Retinal pigment epithelial cell (primary cell): ENCODE measurements at regions not wholly inside any gene's neighbourhood (a gene's known extent, or its start where the extent isn't known, plus 50 kb on each side); places are given as distances from the start of the nearest gene placed in this dataset.
"Not testable (repeated sequence)": the region's sequence is repeated elsewhere in the genome, so short reads cannot be mapped to it uniquely, and the experiment has no call there.

Experiments used
- DNase-seq: peaks from one replicate; pipeline ENCODE4 v3.0.0-alpha.2; 2010; ENCODE audit warnings: low read depth
- H3K4me3 ChIP-seq: 2 replicates; pipeline ENCODE4 v1.5.1; 2011; ENCODE audit warnings: mild to moderate bottlenecking, low read length, control low read depth, moderate library complexity
- TF ChIP-seq, protein P1 (sequence below): conservative IDR thresholded peaks from 2 replicates; pipeline ENCODE4 v1.5.1; 2011; ENCODE audit warnings: low read depth, low read length, control low read depth, inconsistent platforms

DNA sequence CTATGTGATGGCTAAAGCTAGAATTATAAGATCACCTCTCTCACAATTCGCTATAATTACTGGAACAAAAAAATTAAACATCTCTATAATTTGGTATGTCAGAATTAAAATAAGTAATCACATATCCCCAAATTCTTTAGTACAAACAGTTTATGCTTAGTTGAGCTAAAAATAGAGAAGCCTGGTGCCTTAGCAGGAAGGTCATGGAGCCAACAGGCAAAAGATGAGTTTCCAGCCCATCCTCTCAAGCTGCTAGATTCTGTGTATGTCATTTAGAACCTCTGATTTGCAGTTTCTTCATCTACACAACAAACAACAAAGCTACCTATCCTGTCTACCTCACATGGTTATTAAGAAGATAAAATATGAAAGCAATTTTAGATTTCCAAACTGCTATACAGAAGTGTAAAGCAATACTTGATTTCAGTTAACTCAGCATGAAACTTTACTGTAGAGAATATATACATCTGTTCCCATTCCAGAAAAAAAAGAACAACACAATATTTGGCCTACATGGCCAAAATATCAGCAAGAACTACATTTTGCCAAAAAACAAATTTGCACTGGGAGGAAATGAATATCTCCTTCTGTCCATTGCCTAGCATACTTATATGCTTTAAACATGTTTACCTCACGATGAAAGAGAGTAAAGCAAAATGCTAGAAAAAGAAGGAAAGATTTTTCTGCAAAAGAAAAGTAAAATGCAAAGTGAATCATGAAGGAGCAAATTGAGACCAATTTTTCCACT lies 294.0 kb upstream of the MIR17HG start:
- H3K4me3 ChIP-seq: no peak overlapping the region
- TF ChIP-seq, protein P1, sequence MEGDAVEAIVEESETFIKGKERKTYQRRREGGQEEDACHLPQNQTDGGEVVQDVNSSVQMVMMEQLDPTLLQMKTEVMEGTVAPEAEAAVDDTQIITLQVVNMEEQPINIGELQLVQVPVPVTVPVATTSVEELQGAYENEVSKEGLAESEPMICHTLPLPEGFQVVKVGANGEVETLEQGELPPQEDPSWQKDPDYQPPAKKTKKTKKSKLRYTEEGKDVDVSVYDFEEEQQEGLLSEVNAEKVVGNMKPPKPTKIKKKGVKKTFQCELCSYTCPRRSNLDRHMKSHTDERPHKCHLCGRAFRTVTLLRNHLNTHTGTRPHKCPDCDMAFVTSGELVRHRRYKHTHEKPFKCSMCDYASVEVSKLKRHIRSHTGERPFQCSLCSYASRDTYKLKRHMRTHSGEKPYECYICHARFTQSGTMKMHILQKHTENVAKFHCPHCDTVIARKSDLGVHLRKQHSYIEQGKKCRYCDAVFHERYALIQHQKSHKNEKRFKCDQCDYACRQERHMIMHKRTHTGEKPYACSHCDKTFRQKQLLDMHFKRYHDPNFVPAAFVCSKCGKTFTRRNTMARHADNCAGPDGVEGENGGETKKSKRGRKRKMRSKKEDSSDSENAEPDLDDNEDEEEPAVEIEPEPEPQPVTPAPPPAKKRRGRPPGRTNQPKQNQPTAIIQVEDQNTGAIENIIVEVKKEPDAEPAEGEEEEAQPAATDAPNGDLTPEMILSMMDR: no peak
- no peak for DNase-seq

DNA sequence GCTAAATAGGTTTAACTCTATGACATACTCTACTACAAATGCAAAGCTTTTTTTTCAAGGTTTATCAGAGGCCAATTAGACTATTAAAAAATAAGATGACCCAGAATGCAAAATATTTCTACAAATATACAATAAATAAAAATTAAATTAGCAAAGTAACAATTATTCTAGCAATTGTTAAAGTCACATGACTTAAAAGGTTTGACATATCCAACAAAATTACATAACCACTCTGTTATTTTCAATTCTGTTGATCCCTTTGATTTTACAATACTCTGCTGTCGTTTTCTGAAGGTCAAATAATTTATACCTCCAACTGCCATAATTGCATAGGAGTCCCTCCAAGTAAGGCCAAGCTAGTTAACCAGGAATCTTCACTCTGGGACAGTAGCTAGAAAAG lies 292.6 kb upstream of the MIR17HG start:
- H3K4me3 ChIP-seq: no peak overlapping the region
- no peak for DNase-seq
- TF ChIP-seq, protein P1: no peak

DNA sequence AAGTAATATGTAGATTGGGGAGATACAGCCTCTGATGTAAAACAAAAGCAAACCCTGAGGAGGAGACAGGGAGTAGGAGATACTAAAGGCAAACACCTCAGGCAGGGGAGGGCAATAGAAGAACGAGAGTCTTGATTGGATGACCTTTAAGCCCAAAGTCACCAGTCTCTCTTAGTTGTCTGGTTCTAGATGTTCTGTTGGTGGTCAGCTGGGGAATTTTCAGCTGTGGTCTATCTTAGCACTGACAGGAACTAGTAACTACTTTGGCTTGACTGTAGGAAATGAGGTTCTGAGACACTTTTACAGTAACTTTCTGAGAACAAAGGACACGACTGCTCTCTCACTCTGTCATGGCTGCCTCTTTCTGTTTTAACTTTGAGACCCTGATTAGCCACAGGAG lies 290.7 kb upstream of the MIR17HG start:
- H3K4me3 ChIP-seq: no peak overlapping the region
- TF ChIP-seq, protein P1: no peak
- DNase-seq: no peak

DNA sequence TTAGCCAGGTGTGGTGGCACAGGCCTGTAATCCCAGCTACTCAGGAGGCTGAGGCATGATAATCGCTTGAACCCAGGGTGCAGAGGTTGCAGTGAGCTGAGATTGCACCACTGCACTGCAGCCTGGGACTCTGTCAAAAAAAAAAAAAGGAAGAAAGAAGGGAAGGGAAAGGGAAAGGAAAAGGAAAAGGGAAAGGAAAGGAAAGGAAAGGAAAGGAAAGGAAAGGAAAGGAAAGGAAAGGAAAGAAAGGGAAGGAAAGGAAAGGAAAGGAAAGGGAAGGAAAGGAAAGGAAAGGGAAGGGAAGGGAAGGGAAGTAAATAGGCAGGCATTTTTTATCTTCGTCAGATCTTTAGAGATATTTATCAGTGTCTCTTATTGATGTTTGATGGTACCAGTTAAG lies 290.0 kb upstream of the MIR17HG start:
- not testable (repeated sequence) for H3K4me3 ChIP-seq, DNase-seq

DNA sequence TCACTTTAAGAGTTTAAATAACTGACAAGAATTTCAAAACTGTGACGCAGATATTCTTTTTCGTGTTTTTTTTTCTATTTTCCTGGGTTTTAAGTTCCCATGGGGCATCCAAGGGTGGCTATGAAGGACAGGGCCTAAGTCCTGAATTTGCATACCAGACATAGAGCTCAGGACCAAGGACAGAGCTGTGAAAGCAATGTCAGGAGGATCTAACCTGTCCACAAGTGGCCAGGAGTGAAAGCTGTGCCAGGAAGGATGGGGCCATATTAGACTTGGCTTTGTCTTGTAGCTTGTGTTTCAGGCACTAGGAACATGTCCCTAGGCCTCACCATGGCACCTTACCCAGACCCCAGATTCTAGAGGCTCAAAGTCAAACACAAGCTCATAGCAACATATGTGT lies 289.4 kb upstream of the MIR17HG start:
- DNase-seq: no peak
- TF ChIP-seq, protein P1: no peak
- no peak overlapping the region for H3K4me3 ChIP-seq

DNA sequence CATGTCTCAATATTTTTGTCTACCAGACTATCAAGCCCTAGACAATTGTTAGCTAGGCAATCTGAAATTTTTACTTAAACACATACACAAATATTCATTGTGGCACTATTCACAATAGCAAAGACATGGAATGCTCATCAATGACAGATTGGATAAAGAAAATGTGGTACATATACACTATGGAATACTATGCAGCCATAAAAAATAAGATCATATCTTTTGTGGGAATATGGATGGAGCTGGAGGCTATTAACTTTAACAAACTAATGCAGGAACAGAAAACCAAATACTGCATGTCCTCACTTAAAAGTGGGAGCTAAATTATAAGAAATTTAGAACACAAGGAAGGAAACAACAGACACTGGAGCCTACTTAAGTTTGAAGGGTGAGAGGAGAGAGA lies 288.6 kb upstream of the MIR17HG start:
- no peak overlapping the region for H3K4me3 ChIP-seq
- DNase-seq: no peak
- TF ChIP-seq, protein P1: no peak

DNA sequence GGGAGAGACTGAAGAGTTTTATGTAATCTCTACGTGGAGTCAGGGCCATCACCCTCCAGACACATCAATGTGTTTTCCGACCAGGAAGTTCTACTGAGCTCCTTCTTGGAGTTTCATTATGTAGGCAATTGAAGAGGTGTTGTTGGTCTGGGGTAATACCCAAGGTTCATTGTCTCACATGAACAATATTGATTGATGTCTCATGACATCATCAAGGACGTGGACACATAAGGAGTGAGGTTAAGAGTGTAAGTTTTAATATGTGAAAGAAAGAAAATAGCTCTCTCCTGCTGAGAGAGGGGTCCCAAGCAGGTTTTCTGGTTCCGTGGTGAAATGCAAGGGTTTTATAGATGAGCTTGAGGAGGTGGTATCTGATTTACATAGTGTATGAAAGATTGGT lies 280.7 kb upstream of the MIR17HG start:
- TF ChIP-seq, protein P1: no peak
- H3K4me3 ChIP-seq: no peak overlapping the region
- DNase-seq: no peak

DNA sequence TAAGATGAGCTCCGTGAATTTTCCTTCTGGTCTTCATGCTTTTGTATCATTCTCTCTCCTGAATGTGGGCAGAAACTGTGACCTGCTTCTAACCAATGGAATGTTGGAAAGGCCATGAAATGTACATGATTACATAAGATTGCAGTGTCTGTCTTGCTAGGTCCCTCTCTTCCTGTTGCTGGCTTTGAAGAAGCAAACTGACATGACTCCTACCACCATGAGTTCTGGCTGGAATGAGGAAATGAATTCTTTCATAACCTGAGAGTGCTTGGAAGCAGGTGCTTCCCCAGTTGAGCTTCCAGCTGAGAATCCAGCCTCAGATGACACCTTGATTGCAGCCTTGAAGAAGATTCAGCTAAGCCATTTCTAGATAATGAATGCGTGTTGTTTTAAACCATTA lies 275.0 kb upstream of the MIR17HG start:
- TF ChIP-seq, protein P1: no peak
- no peak for DNase-seq
- no peak overlapping the region for H3K4me3 ChIP-seq
